ENCODE measurements at regions not wholly inside any gene's neighbourhood (a gene's known extent, or its start where the extent isn't known, plus 50 kb on each side); places are given as distances from the start of the nearest gene placed in this dataset.

GRCh38 chr17:27240086-27240801 lies 53.7 kb upstream of the WSB1 start:
- no peak for FAIRE-seq
- no peak for DNase-seq (ENCODE audit: low spot score)

- DNase-seq (ENCODE audit: low spot score) (no peak), FAIRE-seq (no peak)
These were observed 53.1 kb upstream of the WSB1 start for GRCh38 chr17:27240802-27241155.

- no peak for FAIRE-seq
These were observed 52.5 kb upstream of the WSB1 start for GRCh38 chr17:27241346-27241946.

GRCh38 chr17:27242951-27243350 lies 51.0 kb upstream of the WSB1 start:
- no peak for FAIRE-seq
- DNase-seq (ENCODE audit: low spot score): no peak

More at GRCh38 chr17:27241346-27241946, 52.5 kb upstream of the WSB1 start:
- no peak for DNase-seq (ENCODE audit: low spot score)

- FAIRE-seq (no peak), DNase-seq (ENCODE audit: low spot score) (no peak)
These were observed 49.9 kb upstream of the WSB1 start for GRCh38 chr17:27244011-27244410.

Measured in urothelium cell line (cell line).